Adipocyte (in vitro differentiated cells): ENCODE measurements at regions not wholly inside any gene's neighbourhood (a gene's known extent, or its start where the extent isn't known, plus 50 kb on each side); places are given as distances from the start of the nearest gene placed in this dataset.

Source experiments
- DNase-seq: peaks from one replicate; pipeline ENCODE4 v3.0.0-alpha.2; 2015; ENCODE audit warnings: low read depth
- H3K27me3 ChIP-seq: replicated peaks from 2 replicates; pipeline ENCODE4 v1.7.0; 2013; ENCODE audit warnings: mild to moderate bottlenecking, low read length, moderate library complexity; ENCODE audit not compliant: control insufficient read depth, insufficient read depth
- H3K36me3 ChIP-seq: 2 replicates; pipeline ENCODE4 v1.7.0; 2013; ENCODE audit warnings: low read length, mild to moderate bottlenecking, moderate library complexity; ENCODE audit not compliant: control insufficient read depth, insufficient read depth, severe bottlenecking
- H3K4me1 ChIP-seq: 2 replicates; pipeline ENCODE4 v1.7.0; 2013; ENCODE audit warnings: mild to moderate bottlenecking, low read length, moderate library complexity; ENCODE audit not compliant: control insufficient read depth, insufficient read depth
- H3K4me3 ChIP-seq: 2 replicates; pipeline ENCODE4 v1.7.0; 2013; ENCODE audit warnings: mild to moderate bottlenecking, low read length, moderate library complexity
- H3K9ac ChIP-seq: 2 replicates; pipeline ENCODE4 v1.7.0; 2013; ENCODE audit warnings: mild to moderate bottlenecking, low read length, moderate library complexity
- H3K9me3 ChIP-seq: 2 replicates; pipeline ENCODE4 v1.7.0; 2013; ENCODE audit warnings: mild to moderate bottlenecking, low read length, moderate library complexity; ENCODE audit not compliant: control insufficient read depth

DNA sequence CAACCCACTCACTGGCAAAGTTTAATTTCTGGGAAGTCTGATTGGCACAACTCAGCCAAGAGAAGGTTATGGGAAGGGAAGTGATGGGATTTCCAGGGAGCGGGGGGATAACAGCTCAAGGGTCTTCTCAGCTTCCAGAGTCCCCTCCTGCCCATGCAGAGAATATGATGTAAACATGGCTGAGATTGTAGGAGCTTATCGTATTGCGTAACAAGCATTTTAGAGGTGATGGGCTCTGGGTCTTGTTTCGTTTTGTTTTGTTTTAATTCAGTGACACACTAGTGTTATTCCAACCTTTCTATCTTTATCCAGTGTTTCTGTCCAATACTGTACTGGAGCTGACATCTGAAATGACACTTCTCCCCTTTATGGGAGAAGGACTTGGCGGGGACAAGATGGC lies 762.1 kb upstream of the TMEM132C start:
- H3K9me3 ChIP-seq: no peaks in the 10 kb centered on the region
- H3K9ac ChIP-seq: no peak overlapping the region

DNA sequence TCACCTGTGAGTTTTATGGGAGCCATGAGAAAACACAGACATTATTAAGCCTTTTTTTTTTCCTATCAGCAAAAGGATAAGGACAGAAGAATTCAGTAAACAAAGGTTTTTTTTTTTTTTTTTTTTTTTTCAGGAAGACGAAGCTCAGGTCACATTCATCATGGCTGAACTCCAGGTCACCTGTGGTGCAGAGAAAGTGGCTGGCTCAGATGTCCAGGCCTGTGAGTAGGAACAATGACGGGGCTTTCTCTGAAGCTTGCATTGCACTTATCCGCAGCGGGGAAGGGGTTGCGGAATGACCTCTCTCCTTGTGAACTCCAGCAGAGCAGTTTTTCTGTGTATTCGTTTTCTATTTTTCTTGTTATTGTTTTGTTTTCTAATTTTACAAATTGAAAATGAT lies 759.6 kb upstream of the TMEM132C start:
- DNase-seq: no peak
- H3K9me3 ChIP-seq: no peaks in the 10 kb centered on the region

More for the DNA sequence above, 762.1 kb upstream of the TMEM132C start:
- DNase-seq: no peak
- H3K27me3 ChIP-seq: no peaks in the 10 kb centered on the region
- H3K4me3 ChIP-seq: no peak overlapping the region
- no peaks in the 10 kb centered on the region for H3K36me3 ChIP-seq
- no peaks in the 10 kb centered on the region for H3K4me1 ChIP-seq

DNA sequence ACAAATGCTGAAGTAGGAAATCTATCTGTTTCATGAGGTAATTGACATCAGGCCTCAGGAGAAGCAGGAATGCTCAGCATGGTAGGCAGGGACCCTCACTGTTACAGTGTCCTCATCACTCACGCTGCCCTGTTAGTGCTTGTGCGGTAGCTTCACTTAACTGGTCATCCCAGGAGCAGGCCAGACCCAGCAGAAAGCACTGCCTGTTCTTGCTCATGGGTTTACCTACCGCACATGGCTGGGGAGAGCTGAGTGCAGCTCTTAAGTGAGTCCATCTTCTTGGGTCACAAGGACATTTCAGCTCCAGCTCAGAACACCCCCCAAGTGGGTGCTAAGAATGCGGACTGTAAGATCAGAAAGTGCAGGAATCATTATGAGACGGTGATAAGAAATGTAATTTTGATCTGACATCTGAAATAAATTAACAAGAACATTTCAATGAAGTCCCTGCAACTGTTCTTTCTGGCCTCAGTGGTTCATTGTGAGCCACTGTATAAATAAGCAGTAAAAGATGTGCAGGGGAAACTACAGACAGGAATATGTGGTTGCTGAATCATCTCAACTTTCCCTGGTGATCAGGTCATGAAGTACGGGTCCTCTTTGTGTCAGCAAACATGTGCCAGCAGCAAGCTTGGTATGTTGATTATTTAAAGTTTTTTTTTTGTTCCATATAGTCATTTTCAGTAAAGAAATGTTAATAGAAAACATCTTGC lies 757.7 kb upstream of the TMEM132C start:
- no peak overlapping the region for H3K4me3 ChIP-seq
- no peaks in the 10 kb centered on the region for H3K9me3 ChIP-seq
- H3K36me3 ChIP-seq: no peaks in the 10 kb centered on the region
- no peak overlapping the region for H3K9ac ChIP-seq
- no peaks in the 10 kb centered on the region for H3K4me1 ChIP-seq
- peak; percentile 79 for DNase-seq
- H3K27me3 ChIP-seq: no peaks in the 10 kb centered on the region

More for the DNA sequence above, 759.6 kb upstream of the TMEM132C start:
- Histone ChIP-seq H3K9ac (no peak overlapping the region), H3K36me3 (no peaks in the 10 kb centered on the region), H3K27me3 (no peaks in the 10 kb centered on the region), H3K4me3 (no peak overlapping the region), H3K4me1 (no peaks in the 10 kb centered on the region)

DNA sequence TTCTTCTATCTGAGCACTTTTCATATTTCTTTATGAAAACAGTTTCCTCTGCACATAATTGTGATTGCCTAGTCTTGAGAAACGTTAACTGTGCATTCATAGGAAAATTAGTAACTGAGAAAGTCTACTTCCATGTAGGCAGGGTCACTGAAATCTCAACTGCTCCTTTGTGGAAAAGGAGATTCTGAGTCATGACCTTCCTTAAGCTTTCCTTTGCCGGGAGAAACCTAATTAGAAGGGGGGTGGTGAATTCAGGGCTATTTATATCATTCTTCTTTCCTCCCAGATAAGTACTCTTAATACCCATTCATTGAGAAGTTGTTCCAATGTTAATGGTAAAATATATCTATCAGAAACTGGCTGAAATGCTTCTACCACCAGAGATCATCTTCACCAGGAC lies 751.0 kb upstream of the TMEM132C start:
- H3K4me1 ChIP-seq: peaks cover 4% of the 10 kb centered on the region
- no peaks in the 10 kb centered on the region for H3K36me3 ChIP-seq
- no peak overlapping the region for H3K9ac ChIP-seq
- H3K27me3 ChIP-seq: no peaks in the 10 kb centered on the region
- DNase-seq: peak; percentile 26
- H3K4me3 ChIP-seq: no peak overlapping the region
- H3K9me3 ChIP-seq: no peaks in the 10 kb centered on the region

DNA sequence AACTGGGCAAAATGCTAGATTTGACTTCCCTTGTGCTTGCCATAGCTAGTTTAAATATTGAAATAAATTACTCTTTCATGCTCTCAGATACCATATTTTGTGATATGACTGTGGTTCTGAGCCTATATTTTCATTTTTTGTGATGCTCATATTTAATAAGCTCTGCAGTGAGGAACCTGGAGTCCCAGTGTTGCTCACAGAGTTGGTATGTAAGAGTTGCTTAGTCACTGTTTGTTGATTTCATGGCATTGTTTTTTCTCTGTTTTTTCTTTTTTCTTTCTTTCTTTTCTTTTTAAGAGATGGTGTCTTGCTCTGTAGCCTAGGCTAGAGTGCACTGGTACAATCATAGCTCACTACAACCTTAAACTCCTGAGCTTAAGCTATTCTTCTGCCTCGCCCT lies 750.5 kb upstream of the TMEM132C start:
- Histone ChIP-seq H3K4me1 (peaks cover 4% of the 10 kb centered on the region), H3K9ac (no peak overlapping the region), H3K9me3 (no peaks in the 10 kb centered on the region), H3K27me3 (no peaks in the 10 kb centered on the region), H3K36me3 (no peaks in the 10 kb centered on the region), H3K4me3 (no peak overlapping the region)
- DNase-seq: peak; percentile 57

DNA sequence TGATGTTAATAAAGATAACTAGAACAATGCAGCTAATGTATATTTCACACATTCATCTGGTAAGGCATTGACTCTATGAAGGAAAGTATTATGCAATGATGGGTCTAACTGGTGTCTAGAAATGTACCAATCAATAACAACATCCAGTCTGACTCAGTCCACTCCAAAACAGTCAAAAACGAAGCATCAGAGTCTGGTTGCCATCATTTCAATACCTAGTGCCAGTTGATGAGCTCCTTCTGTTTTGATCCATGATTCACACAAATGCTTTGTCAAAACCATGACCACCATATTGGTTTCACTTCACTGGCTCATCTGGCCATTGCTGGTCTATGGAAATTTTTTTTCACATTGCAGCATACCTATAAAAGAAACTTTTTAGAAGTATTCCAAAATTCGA lies 747.2 kb upstream of the TMEM132C start:
- Histone ChIP-seq H3K9ac (no peak overlapping the region), H3K9me3 (no peaks in the 10 kb centered on the region)

DNA sequence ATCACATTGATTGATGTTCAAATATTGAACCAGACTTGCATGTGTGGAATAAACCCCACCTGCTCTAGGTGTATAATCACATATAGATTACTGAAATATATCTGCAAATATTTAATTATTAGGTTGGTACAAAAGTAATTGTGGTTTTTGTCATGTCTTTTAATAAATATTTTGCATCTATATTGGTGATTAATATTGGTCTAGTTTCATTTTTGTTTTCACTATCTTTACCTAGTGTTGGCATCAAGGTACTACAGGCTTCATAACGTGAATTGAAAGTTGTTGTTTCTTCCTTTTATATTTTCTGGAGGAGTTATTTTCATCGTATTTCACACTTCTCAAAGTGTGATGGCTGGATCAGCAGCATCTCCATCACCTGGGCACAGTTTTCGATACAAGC lies 740.0 kb upstream of the TMEM132C start:
- Histone ChIP-seq H3K36me3 (no peaks in the 10 kb centered on the region), H3K4me3 (no peak overlapping the region), H3K9me3 (no peaks in the 10 kb centered on the region), H3K4me1 (no peaks in the 10 kb centered on the region), H3K9ac (no peak overlapping the region), H3K27me3 (no peaks in the 10 kb centered on the region)
- no peak for DNase-seq

More for the DNA sequence above, 747.2 kb upstream of the TMEM132C start:
- no peak for DNase-seq
- Histone ChIP-seq H3K36me3 (no peaks in the 10 kb centered on the region), H3K27me3 (no peaks in the 10 kb centered on the region), H3K4me3 (no peak overlapping the region), H3K4me1 (peaks cover 4% of the 10 kb centered on the region)

DNA sequence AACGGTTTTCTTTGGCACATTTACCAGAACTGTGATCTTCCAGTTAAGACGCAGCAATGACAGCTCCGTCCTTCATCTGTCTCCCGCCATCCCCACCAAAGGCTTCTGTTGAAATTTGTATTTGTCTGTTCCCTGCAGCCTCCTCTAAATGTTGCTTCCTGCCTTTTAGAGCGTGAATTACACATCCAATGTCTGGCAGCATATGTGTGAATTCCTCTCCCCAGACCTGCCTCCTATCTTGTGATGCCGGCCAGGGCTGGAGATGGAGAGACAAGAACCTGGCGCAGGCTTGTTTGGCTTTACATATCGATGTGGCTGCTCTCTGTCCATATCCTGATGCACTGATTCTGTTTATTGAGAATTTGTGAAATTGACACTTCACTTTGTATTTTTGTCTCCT lies 738.4 kb upstream of the TMEM132C start:
- H3K9ac ChIP-seq: no peak overlapping the region
- H3K27me3 ChIP-seq: no peaks in the 10 kb centered on the region
- DNase-seq: no peak
- H3K36me3 ChIP-seq: no peaks in the 10 kb centered on the region
- no peaks in the 10 kb centered on the region for H3K4me1 ChIP-seq
- no peaks in the 10 kb centered on the region for H3K9me3 ChIP-seq
- no peak overlapping the region for H3K4me3 ChIP-seq

DNA sequence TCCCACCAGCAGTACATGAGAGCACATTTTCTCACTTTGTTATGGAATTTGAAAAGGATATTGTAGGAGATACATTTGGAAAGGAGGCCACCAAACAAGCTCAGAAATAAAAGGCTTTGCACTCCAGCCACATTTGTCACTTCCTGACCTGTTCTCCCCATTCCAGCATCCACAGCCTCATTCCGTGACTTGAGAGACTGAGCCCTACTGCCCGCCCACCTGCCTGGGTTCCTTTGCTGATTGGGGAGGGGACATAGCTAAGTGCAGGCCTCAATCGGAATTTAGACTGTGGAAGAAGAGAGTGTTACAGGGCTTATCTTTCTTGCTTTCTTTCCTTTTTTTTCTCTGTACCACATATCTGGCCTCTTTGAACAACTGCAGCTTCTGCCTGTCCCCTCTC lies 735.4 kb upstream of the TMEM132C start:
- DNase-seq: no peak
- Histone ChIP-seq H3K9ac (no peak overlapping the region), H3K9me3 (no peaks in the 10 kb centered on the region), H3K4me1 (no peaks in the 10 kb centered on the region), H3K36me3 (no peaks in the 10 kb centered on the region), H3K27me3 (no peaks in the 10 kb centered on the region), H3K4me3 (no peak overlapping the region)

DNA sequence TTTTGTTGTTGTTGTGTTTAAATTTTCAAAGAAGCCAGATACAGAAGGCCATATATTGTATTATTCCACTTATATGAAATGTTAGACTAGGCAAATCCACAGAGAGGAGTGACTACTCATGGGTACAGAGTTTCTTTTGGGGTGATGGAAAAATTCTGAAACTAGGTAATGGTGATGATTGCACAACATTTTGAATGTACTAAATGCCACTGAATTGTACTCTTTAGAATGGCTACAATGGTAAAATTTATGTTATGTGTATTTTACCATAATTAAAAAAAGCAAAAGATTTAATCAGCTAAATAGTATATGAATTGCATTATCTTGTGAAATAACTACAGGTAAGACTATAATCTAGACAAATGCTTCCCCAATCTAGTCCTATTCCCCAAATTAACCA lies 733.6 kb upstream of the TMEM132C start:
- Histone ChIP-seq H3K4me1 (no peaks in the 10 kb centered on the region), H3K9me3 (no peaks in the 10 kb centered on the region), H3K4me3 (no peak overlapping the region), H3K9ac (no peak overlapping the region), H3K27me3 (no peaks in the 10 kb centered on the region), H3K36me3 (no peaks in the 10 kb centered on the region)
- DNase-seq: no peak

DNA sequence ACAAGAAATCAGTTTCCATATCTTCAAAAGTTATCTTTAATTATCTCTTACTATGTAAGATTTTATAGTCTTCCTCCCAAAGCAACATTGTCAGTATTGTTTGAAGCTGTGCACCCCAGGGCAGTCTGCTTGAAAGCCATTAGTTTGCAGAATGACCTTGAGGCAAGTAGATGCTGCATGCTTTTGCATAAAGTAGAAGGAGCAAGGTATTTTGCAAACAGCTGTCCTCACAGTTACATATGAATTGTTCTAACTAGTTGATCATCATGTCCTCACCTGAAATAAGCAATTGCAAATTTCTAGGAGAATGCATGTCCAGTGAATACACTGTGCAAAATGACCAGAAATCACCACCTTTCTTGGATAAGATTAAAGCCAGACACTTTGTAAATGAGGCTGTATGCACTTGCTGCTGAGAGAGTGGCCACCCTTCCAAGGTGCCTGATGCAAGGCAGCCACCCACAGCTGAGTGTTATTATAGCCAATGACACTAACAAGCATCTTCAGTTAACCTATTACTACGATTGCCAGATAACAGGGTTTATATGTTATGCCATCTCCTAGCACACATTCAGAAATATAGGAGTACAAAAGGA lies 730.0 kb upstream of the TMEM132C start:
- H3K9me3 ChIP-seq: no peaks in the 10 kb centered on the region
- H3K4me3 ChIP-seq: no peak overlapping the region
- H3K9ac ChIP-seq: no peak overlapping the region

DNA sequence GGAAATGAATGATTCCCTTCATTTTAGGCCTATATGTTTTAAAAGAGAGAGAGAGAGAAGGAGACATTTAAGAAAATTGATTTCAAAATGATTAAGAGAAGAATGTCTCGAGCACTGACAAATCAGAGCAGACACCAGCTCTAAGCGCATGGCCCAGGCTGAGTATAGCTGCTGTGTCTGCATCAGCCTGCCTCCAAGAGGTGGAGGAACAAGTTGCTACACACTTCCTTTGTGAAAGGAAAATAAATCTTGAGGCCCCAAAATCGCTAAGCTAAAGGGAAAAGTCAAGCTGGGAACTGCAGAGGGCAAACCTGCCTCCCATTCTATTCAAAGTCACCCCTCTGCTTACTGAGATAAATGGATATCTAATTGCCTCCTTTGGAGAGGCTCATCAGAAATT lies 728.7 kb upstream of the TMEM132C start:
- no peaks in the 10 kb centered on the region for H3K9me3 ChIP-seq
- no peak for DNase-seq
- H3K36me3 ChIP-seq: no peaks in the 10 kb centered on the region
- no peaks in the 10 kb centered on the region for H3K27me3 ChIP-seq
- peaks cover 5% of the 10 kb centered on the region for H3K4me1 ChIP-seq
- H3K9ac ChIP-seq: no peak overlapping the region
- H3K4me3 ChIP-seq: no peak overlapping the region

More for the DNA sequence above, 730.0 kb upstream of the TMEM132C start:
- Histone ChIP-seq H3K27me3 (no peaks in the 10 kb centered on the region), H3K4me1 (no peaks in the 10 kb centered on the region), H3K36me3 (no peaks in the 10 kb centered on the region)
- DNase-seq: no peak
